Lower leg skin (tissue), 4 donors: ENCODE measurements at regions not wholly inside any gene's neighbourhood (a gene's known extent, or its start where the extent isn't known, plus 50 kb on each side); places are given as distances from the start of the nearest gene placed in this dataset.
"Not testable (repeated sequence)": the region's sequence is repeated elsewhere in the genome, so short reads cannot be mapped to it uniquely, and the experiment has no call there.

Experiments
- DNase-seq, 2 donors: peaks; one replicate each; pipeline ENCODE4 v3.0.0-alpha.2; 2019; ENCODE audit warnings: low spot score in 2 of 2
- H3K4me3 ChIP-seq: fragments of 200-600 bp; sonication (generic); 2 replicates; pipeline ENCODE4 v1.5.1; 2017; ENCODE audit warnings: mild to moderate bottlenecking, low read depth; ENCODE audit not compliant: poor library complexity, severe bottlenecking
- POLR2A ChIP-seq, 2 donors: fragments of 450-650 bp; IDR thresholded peaks; one replicate each; pipeline ENCODE4 v1.6.1; 2016 to 2017; ENCODE audit warnings: antibody characterized with exemption in 2 of 2, mild to moderate bottlenecking in 1 of 2, moderate library complexity in 1 of 2
- WGBS, 2 donors: methylation state at CpG; one replicate each; pipeline ENCODE4 v1.1.5; 2018; 5-methylcytosine and 5-hydroxymethylcytosine counted together
- intact Hi-C: fragments of 100-400 bp; cut with DNase I; formaldehyde crosslinking; loops from one replicate; pipeline ENCODE4 v1.15.0; 2023; ENCODE audit warnings: low total_unique reads
- TF ChIP-seq, protein P1 (sequence below), 3 donors: fragments of 450-650 bp; IDR thresholded peaks; one replicate each; pipeline ENCODE4 v1.5.1; 2016; ENCODE audit warnings: antibody characterized with exemption in 3 of 3, mild to moderate bottlenecking in 3 of 3, moderate library complexity in 2 of 3

DNA sequence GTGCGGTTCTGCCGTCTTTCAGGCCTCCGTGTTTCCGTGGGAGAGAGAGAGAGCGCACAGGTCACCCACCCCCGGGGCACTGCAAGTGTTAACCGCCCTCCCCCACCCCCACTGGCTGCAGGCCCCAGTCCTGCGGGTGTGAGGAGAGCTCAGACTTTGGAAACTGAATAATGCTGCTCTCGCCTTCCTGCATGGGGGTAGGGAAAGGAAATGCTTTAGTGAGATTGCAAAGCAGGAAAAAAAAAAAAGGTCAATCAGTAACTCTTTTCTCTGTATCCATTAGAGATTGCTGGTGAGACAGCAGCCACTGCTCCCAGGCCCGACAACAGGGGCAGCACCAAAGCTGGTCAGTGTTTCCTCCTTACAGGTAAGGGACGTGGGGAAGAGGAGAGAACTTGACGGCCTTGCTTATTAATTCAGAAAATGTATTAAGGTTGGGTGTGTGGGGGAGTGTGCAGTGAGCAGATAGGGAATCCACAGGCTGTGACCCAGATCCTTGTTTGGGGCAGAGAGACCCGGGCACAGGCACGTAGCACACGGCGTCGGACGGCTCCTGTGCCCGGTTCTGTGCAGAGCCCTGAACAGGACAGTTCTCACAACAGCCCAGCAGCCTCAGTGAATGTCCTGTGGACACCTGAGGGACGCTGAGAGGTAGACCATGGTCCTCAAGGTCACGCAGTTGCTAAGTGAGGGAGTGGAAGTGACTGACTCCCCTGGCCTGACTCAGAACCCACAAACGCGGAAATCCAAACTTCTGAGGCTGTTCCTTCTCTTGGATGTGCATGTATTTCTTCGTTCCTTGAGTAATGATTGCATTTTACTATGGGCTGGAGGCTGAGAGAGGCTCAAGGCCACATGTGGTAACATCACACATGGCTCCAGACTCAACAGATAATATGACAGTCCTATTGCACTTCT is 156.5 kb downstream of the FOXL1 start:
- intact Hi-C loops = no loop called here
- no peak overlapping the region for H3K4me3 ChIP-seq
- 68 to 73% methylated on average over 24 of the region's 24 CpGs for WGBS, 2 donors
- no peak for DNase-seq
- TF ChIP-seq, protein P1, sequence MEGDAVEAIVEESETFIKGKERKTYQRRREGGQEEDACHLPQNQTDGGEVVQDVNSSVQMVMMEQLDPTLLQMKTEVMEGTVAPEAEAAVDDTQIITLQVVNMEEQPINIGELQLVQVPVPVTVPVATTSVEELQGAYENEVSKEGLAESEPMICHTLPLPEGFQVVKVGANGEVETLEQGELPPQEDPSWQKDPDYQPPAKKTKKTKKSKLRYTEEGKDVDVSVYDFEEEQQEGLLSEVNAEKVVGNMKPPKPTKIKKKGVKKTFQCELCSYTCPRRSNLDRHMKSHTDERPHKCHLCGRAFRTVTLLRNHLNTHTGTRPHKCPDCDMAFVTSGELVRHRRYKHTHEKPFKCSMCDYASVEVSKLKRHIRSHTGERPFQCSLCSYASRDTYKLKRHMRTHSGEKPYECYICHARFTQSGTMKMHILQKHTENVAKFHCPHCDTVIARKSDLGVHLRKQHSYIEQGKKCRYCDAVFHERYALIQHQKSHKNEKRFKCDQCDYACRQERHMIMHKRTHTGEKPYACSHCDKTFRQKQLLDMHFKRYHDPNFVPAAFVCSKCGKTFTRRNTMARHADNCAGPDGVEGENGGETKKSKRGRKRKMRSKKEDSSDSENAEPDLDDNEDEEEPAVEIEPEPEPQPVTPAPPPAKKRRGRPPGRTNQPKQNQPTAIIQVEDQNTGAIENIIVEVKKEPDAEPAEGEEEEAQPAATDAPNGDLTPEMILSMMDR (IDR thresholded peaks at IDR 0.05) = no peak
- TF ChIP-seq POLR2A (IDR thresholded peaks at IDR 0.05) = no peak

DNA sequence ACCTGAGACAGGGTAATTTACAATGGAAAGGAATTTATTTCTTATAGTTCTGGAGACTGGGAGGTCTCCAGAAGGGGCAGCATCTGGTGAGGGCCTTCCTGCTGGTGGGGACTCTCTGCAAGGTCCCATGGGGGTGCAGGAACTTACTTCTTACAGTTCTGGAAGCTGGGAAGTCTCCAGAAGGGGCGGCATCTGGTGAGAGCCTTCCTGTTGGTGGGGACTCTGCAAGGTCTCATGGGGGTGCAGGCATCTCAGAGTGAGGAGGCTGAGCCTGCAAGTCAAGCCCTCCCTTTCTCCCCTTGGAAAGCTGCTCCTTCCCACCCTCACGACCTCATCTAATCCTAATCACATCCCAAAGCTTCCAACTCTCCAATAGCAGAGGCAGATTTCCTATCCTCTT is 157.4 kb downstream of the FOXL1 start:
- no peak overlapping the region for H3K4me3 ChIP-seq
- intact Hi-C loops = no loop called here
- 81 to 88% methylated on average over 2 of the region's 2 CpGs for WGBS, 2 donors
- DNase-seq = no peak
- TF ChIP-seq POLR2A (IDR thresholded peaks at IDR 0.05) = no peak
- TF ChIP-seq, protein P1 (IDR thresholded peaks at IDR 0.05) = no peak

DNA sequence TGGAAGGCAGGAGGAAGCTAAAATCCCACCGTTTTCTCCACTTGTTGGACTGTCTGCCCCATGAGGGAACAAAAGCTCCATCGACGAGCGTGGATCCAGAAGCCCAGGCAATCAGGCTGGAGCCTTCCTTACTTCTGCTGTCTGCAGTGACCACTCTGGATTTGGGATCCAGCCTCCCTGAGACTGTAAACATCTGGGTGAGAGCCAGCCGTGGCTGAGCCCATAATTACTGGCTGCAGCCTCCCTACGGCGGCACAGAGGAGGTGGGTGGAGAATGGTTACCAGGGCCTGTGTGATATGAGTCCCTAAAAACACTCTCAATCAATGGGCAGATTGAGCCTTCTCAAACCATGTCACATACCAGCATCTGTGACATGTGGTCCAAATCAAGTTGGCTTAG is 158.2 kb downstream of the FOXL1 start:
- 78 to 87% methylated on average over 7 of the region's 7 CpGs for WGBS, 2 donors
- TF ChIP-seq POLR2A (IDR thresholded peaks at IDR 0.05) = no peak
- TF ChIP-seq, protein P1 (IDR thresholded peaks at IDR 0.05) = no peak
- no peak for DNase-seq
- no peak overlapping the region for H3K4me3 ChIP-seq
- intact Hi-C loops = no loop called here

DNA sequence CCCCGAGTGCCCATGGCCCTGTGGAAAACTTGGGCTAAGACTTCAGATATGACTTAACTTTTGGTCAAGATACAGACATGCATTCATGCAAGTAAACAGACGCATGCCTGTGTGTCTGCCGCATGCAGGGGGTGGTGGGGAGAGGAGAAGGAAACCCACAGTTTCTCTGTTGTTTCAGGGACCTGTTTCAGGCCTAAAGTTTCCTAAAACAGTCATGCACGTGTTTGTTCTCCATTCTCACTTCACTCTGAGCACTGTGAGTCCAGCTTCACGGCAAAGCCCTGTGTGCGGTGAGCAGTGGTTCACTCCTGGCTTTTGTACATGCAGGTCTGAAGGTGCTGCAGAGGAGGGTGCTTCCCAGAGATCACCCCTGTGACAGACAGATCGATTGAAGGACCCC is 158.7 kb downstream of the FOXL1 start:
- no peak for TF ChIP-seq POLR2A (IDR thresholded peaks at IDR 0.05)
- TF ChIP-seq, protein P1 (IDR thresholded peaks at IDR 0.05) = no peak
- no peak overlapping the region for H3K4me3 ChIP-seq
- intact Hi-C loops = no loop called here
- no peak for DNase-seq
- 76 to 86% methylated on average over 7 of the region's 7 CpGs for WGBS, 2 donors

DNA sequence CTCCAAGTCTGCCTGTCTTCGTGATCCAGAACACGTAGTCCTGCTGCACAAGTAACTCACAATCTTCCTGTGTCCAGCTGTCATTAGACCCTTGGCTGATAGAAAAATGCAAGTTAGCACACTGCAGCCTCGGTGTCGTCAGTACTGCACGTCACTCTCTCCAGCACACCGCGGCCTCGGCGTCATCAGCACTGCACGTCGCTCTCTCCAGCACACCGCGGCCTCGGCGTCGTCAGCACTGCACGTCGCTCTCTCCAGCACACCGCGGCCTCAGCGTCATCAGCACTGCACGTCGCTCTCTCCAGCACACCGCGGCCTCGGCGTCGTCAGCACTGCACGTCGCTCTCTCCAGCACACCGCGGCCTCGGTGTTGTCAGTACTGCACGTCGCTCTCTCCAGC is 160.0 kb downstream of the FOXL1 start:
- DNase-seq, intact Hi-C loops, H3K4me3 ChIP-seq: not testable (repeated sequence)
- WGBS, 2 donors = 92 to 94% methylated on average over 32 to 33 of the region's 35 CpGs

DNA sequence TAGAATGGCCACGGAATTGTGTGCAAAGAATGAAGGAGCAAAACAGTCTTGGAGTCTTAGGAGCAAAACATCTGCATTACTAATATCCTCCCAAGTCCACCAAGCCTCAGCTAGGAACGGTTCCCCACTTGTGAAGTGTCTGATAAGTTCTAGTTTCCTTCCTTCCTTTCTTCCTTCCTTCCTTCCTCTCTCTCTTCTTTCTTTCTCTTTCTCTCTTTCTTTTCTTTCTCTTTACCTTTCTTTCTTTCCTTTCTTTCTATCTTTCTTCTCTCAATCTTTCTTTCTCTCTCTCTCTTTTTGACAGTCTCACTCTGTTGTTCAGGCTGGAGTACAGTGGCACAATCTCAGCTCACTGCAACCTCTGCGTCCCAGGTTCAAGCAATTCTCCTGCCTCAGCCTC is 160.8 kb downstream of the FOXL1 start:
- 74 to 84% methylated on average over 3 of the region's 3 CpGs for WGBS, 2 donors
- no peak for DNase-seq
- TF ChIP-seq, protein P1 (IDR thresholded peaks at IDR 0.05) = no peak
- no peak for TF ChIP-seq POLR2A (IDR thresholded peaks at IDR 0.05)
- intact Hi-C loops = no loop called here
- no peak overlapping the region for H3K4me3 ChIP-seq
